A673 (cell line): ENCODE measurements at regions not wholly inside any gene's neighbourhood (a gene's known extent, or its start where the extent isn't known, plus 50 kb on each side); places are given as distances from the start of the nearest gene placed in this dataset.

Experiments used
- EZH2 ChIP-seq: fragments of 200-600 bp; sonication (generic); IDR thresholded peaks from 2 replicates; pipeline ENCODE4 v1.6.1; 2017; ENCODE audit warnings: borderline replicate concordance, low read depth, mild to moderate bottlenecking, mixed read lengths, antibody characterized with exemption, low read length; ENCODE audit not compliant: poor library complexity, severe bottlenecking
- TF ChIP-seq, protein P1 (sequence below): fragments of 300-800, 200-600 bp; sonication (generic); conservative IDR thresholded peaks from 2 replicates; pipeline ENCODE4 v1.5.1; 2017; ENCODE audit warnings: low read depth, mild to moderate bottlenecking, antibody characterized with exemption, low read length, moderate library complexity, mixed read lengths

DNA sequence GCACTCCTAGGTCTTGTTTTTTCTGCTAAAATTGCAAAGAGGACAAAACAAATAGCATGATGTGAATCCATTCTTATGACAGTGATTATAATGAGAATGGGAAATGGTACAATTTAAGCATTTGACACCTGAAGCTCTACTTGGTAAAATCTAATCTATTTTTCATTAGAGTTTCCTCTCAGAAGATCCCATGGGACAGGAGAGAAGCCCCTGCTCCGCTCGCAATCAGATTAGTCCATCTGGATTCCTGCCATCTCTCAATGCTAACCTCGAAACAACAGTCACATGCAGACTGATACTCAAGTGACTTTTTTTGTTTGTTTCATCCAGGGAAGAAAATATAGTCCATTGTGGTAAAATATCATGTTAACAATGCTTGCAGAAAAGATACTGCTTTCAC is 107.4 kb upstream of the TOM1L1 start:
- TF ChIP-seq, protein P1, sequence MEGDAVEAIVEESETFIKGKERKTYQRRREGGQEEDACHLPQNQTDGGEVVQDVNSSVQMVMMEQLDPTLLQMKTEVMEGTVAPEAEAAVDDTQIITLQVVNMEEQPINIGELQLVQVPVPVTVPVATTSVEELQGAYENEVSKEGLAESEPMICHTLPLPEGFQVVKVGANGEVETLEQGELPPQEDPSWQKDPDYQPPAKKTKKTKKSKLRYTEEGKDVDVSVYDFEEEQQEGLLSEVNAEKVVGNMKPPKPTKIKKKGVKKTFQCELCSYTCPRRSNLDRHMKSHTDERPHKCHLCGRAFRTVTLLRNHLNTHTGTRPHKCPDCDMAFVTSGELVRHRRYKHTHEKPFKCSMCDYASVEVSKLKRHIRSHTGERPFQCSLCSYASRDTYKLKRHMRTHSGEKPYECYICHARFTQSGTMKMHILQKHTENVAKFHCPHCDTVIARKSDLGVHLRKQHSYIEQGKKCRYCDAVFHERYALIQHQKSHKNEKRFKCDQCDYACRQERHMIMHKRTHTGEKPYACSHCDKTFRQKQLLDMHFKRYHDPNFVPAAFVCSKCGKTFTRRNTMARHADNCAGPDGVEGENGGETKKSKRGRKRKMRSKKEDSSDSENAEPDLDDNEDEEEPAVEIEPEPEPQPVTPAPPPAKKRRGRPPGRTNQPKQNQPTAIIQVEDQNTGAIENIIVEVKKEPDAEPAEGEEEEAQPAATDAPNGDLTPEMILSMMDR, result no peak
- no peak for TF ChIP-seq EZH2
